ENCODE measurements at regions not wholly inside any gene's neighbourhood (a gene's known extent, or its start where the extent isn't known, plus 50 kb on each side); places are given as distances from the start of the nearest gene placed in this dataset.

GRCh38 chr6:134692008-134692407 is 257.9 kb downstream of the ALDH8A1 start:
- TF ChIP-seq PPARA (CRISPR knock-in tag; IDR thresholded peaks at IDR 0.05; ENCODE audit: borderline replicate concordance), result no peak
- no peak for TF ChIP-seq PATZ1 (CRISPR knock-in tag; IDR thresholded peaks at IDR 0.05; ENCODE audit: borderline replicate concordance)
- no peak for TF ChIP-seq TCF4 (CRISPR knock-in tag; IDR thresholded peaks at IDR 0.05; ENCODE audit: borderline replicate concordance)
- TF ChIP-seq ZNF70 (CRISPR knock-in tag; IDR thresholded peaks at IDR 0.05), result no peak
- no peak for TF ChIP-seq OSR1 (CRISPR knock-in tag; IDR thresholded peaks at IDR 0.05)
- no peak for TF ChIP-seq ZNF565 (CRISPR knock-in tag; conservative IDR thresholded peaks at IDR 0.05; ENCODE audit: low read depth)
- TF ChIP-seq ARNTL (CRISPR knock-in tag; IDR thresholded peaks at IDR 0.05; ENCODE audit: borderline replicate concordance, low read depth), result no peak
- no peak for TF ChIP-seq ISL1 (CRISPR knock-in tag; IDR thresholded peaks at IDR 0.05)
- TF ChIP-seq ZFP3 (CRISPR knock-in tag; IDR thresholded peaks at IDR 0.05), result no peak

Data from SK-N-SH treated with all-trans-retinoic acid at 6 μM for 48 hours (cell line).